ENCODE measurements at regions not wholly inside any gene's neighbourhood (a gene's known extent, or its start where the extent isn't known, plus 50 kb on each side); places are given as distances from the start of the nearest gene placed in this dataset.

DNA sequence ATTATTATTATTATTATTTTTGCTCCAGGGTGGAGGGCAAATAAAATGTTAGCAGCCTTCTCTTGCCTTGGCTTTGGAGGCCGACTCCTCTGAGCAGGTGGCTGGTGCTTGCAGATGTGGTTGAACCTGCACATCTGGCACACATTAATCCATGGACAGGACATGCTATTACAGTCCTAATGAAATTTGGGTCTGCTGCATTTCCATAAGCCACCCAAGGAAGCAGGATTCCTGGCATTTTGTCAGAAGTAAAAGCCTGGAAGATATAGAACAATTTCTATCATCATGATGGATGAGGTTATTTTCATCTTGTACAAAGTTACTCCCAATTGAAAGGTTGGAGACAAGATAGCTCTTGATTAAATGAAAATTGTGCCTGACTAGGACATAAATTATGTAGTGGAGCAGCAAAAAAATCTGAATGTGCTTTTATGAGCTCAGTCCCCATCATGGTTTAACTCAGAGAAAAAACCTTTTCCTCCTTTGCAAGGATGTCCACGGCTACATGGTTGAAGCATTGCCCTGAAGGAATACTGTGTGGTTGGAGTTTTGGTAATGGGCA is 130.9 kb upstream of the RGMA start:
- Histone ChIP-seq H4K20me1 (no peaks in the 10 kb centered on the region), H3K4me3 (no peak overlapping the region), H3K4me2 (no peak overlapping the region), H3K4me1 (peaks cover 13% of the 10 kb centered on the region), H3K27ac (no peak overlapping the region), H3K9me3 (no peaks in the 10 kb centered on the region), H3K9ac (no peak overlapping the region), H3K27me3 (no peaks in the 10 kb centered on the region), H3K36me3 (no peaks in the 10 kb centered on the region)
- no peak for TF ChIP-seq Cebpa-rat (IDR thresholded peaks at IDR 0.05)

GRCh38 chr15:93217343-93217742 is 128.3 kb upstream of the RGMA start:
- no peak for TF ChIP-seq Cebpa-rat (IDR thresholded peaks at IDR 0.05)
- Histone ChIP-seq H3K4me2 (no peak overlapping the region), H3K4me1 (peaks cover 13% of the 10 kb centered on the region), H3K9me3 (0 out of 2 replicates have a peak, but pooled peaks cover 8% of the 10 kb centered on the region), H3K27ac (no peak overlapping the region), H4K20me1 (no peaks in the 10 kb centered on the region), H3K9ac (no peak overlapping the region), H3K36me3 (no peaks in the 10 kb centered on the region; the same call in 1 of the 2 replicates), H3K27me3 (no peaks in the 10 kb centered on the region), H3K4me3 (no peak overlapping the region)

- no peak overlapping the region for H3K9ac ChIP-seq
- H4K20me1 ChIP-seq = no peaks in the 10 kb centered on the region
- no peak overlapping the region for H3K4me3 ChIP-seq
- no peaks in the 10 kb centered on the region for H3K27me3 ChIP-seq
- no peak overlapping the region for H3K27ac ChIP-seq
- H3K4me1 ChIP-seq = peaks cover 10% of the 10 kb centered on the region; the same call in 1 of the 2 replicates
- TF ChIP-seq Cebpa-rat (IDR thresholded peaks at IDR 0.05) = no peak
- 0 out of 2 replicates have a peak, but pooled peaks cover 8% of the 10 kb centered on the region for H3K9me3 ChIP-seq
- no peak overlapping the region for H3K4me2 ChIP-seq
- H3K36me3 ChIP-seq = no peaks in the 10 kb centered on the region; the same call in 1 of the 2 replicates
These were observed 125.1 kb upstream of the RGMA start for GRCh38 chr15:93214106-93214505.

DNA sequence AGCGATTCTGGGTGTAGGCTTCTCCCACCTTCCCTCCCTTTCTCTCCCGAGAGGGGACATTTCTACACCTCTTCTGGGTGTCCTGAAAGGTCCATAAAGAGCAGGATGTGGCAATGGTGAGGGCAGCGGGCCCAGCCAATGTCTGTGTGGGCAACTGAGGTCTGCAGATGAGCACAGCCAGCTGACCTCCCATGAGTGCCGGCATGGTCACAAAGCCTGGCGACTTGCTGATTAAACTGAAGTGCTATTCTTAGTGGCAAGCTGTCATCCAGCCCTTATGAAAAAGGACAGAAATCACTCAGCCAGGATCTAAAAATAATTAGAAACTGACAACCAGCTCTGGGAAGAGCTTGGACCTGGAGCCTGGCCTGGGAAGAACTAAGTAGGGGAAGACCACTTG is 124.3 kb upstream of the RGMA start:
- Histone ChIP-seq H3K27ac (no peak overlapping the region), H3K4me2 (no peak overlapping the region), H3K27me3 (no peaks in the 10 kb centered on the region), H3K9ac (no peak overlapping the region), H3K9me3 (0 out of 2 replicates have a peak, but pooled peaks cover 8% of the 10 kb centered on the region), H3K4me1 (peaks cover 10% of the 10 kb centered on the region; the same call in 1 of the 2 replicates), H3K4me3 (no peak overlapping the region), H3K36me3 (no peaks in the 10 kb centered on the region; the same call in 1 of the 2 replicates), H4K20me1 (no peaks in the 10 kb centered on the region)
- TF ChIP-seq Cebpa-rat (IDR thresholded peaks at IDR 0.05) = no peak

- Histone ChIP-seq H3K9me3 (0 out of 2 replicates have a peak, but pooled peaks cover 8% of the 10 kb centered on the region), H4K20me1 (no peaks in the 10 kb centered on the region), H3K4me2 (no peak overlapping the region), H3K27me3 (no peaks in the 10 kb centered on the region), H3K4me1 (peaks cover 10% of the 10 kb centered on the region; the same call in 1 of the 2 replicates), H3K4me3 (no peak overlapping the region), H3K27ac (no peak overlapping the region), H3K9ac (no peak overlapping the region), H3K36me3 (no peaks in the 10 kb centered on the region; the same call in 1 of the 2 replicates)
- TF ChIP-seq Cebpa-rat (IDR thresholded peaks at IDR 0.05) = no peak
These were observed 123.6 kb upstream of the RGMA start for GRCh38 chr15:93212578-93212977.

GRCh38 chr15:93210995-93211394 is 122.0 kb upstream of the RGMA start:
- H3K4me2 ChIP-seq = no peak overlapping the region
- no peak overlapping the region for H3K9ac ChIP-seq
- H3K9me3 ChIP-seq = 0 out of 2 replicates have a peak, but pooled peaks cover 8% of the 10 kb centered on the region
- H3K27me3 ChIP-seq = no peaks in the 10 kb centered on the region
- no peaks in the 10 kb centered on the region; the same call in 1 of the 2 replicates for H3K36me3 ChIP-seq
- no peaks in the 10 kb centered on the region for H4K20me1 ChIP-seq
- no peak overlapping the region for H3K27ac ChIP-seq
- H3K4me1 ChIP-seq = peaks cover 20% of the 10 kb centered on the region
- TF ChIP-seq Cebpa-rat (IDR thresholded peaks at IDR 0.05) = no peak
- no peak overlapping the region for H3K4me3 ChIP-seq

DNA sequence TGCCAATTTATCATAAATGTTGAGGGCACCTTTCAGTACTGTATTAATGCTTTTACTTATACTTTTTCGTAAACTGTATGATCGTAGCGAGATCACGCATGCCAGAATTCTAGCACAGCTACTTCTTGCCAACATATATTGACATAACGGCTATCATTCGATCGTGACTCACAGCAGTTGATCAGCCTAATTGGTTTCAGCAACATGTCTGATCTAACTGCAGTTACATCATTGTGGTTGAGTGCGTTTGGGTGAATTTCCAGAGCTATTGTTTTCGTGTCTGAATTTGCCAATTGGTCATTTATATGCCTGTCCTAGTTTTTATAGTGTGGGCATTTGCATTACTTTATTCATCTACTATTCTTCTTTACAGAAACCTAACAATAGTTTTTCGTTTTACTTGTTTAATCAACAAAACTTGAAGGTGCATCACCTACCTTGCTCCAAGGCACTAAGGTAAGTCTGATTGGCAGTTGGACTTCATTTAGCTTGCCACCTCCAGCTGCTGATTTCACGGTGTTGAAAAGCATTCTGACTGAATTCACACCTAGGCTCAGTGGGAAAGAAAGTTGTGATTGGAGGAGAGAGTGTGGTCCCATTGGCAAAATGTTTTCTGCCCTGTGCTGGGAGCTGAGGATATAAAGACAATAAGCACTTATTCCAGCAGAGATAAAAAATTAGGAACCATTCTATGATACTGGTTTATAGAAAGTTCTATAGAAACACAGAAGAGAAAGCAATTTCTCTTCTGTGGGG is 120.9 kb upstream of the RGMA start:
- no peak overlapping the region for H3K4me2 ChIP-seq
- peaks cover 31% of the 10 kb centered on the region for H3K4me1 ChIP-seq
- H4K20me1 ChIP-seq = no peaks in the 10 kb centered on the region
- no peaks in the 10 kb centered on the region for H3K27me3 ChIP-seq
- H3K36me3 ChIP-seq = no peaks in the 10 kb centered on the region; the same call in 1 of the 2 replicates
- no peak overlapping the region for H3K9ac ChIP-seq
- no peak overlapping the region for H3K27ac ChIP-seq
- H3K9me3 ChIP-seq = peaks cover 10% of the 10 kb centered on the region
- no peak for TF ChIP-seq Cebpa-rat (IDR thresholded peaks at IDR 0.05)
- H3K4me3 ChIP-seq = no peak overlapping the region

- no peaks in the 10 kb centered on the region for H3K27me3 ChIP-seq
- no peak overlapping the region for H3K9ac ChIP-seq
- no peak overlapping the region for H3K4me2 ChIP-seq
- peaks cover 34% of the 10 kb centered on the region for H3K4me1 ChIP-seq
- H3K4me3 ChIP-seq = no peak overlapping the region
- peaks cover 13% of the 10 kb centered on the region for H3K9me3 ChIP-seq
- no peak for TF ChIP-seq Cebpa-rat (IDR thresholded peaks at IDR 0.05)
- no peak overlapping the region; the same call in 1 of the 2 replicates for H3K27ac ChIP-seq
- no peaks in the 10 kb centered on the region for H4K20me1 ChIP-seq
- H3K36me3 ChIP-seq = no peaks in the 10 kb centered on the region
These were observed 117.9 kb upstream of the RGMA start for GRCh38 chr15:93206893-93207292.

GRCh38 chr15:93205413-93205812 is 116.4 kb upstream of the RGMA start:
- Histone ChIP-seq H4K20me1 (no peaks in the 10 kb centered on the region), H3K36me3 (no peaks in the 10 kb centered on the region), H3K27ac (peak overlapping the region; percentile 66), H3K9ac (0 out of 2 replicates have a peak overlapping the region, but pooled peaks have one; percentile 5), H3K4me2 (peak overlapping the region; percentile 53), H3K27me3 (no peaks in the 10 kb centered on the region), H3K4me3 (peak overlapping the region; percentile 14; the same call in 1 of the 2 replicates), H3K4me1 (peaks cover 25% of the 10 kb centered on the region), H3K9me3 (peaks cover 13% of the 10 kb centered on the region)
- no peak for TF ChIP-seq Cebpa-rat (IDR thresholded peaks at IDR 0.05)

DNA sequence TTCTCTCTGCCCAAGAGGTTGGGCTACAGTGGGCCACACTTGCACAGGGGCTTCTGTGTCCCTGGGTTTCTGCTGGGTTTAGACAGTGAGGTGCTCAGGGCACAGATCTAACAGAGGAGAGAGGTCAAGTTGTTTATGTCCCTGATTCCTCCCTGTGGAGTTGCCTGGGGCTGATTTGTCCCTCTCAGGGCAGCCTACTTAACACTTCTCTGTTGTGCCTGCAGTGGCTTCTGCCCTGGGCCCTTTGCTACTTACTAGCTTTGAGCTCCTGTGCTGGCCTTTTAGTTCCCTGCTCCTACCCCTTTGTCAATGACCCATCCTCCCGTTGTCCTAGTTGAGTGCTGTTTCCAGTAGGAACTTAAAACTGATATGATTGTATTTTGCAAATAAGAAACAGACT is 114.0 kb upstream of the RGMA start:
- no peaks in the 10 kb centered on the region for H4K20me1 ChIP-seq
- no peak for TF ChIP-seq Cebpa-rat (IDR thresholded peaks at IDR 0.05)
- peaks cover 25% of the 10 kb centered on the region for H3K4me1 ChIP-seq
- peaks cover 18% of the 10 kb centered on the region for H3K9me3 ChIP-seq
- H3K27me3 ChIP-seq = no peaks in the 10 kb centered on the region
- H3K4me3 ChIP-seq = no peak overlapping the region
- H3K9ac ChIP-seq = no peak overlapping the region
- no peaks in the 10 kb centered on the region for H3K36me3 ChIP-seq
- H3K27ac ChIP-seq = no peak overlapping the region; the same call in 1 of the 2 replicates
- no peak overlapping the region for H3K4me2 ChIP-seq
